Thoracic aorta (tissue), 2 donors: ENCODE measurements at regions not wholly inside any gene's neighbourhood (a gene's known extent, or its start where the extent isn't known, plus 50 kb on each side); places are given as distances from the start of the nearest gene placed in this dataset.

ENCODE experiments used
- ATAC-seq: fragments of 150-250 bp; one replicate; pipeline ENCODE4 v1.8.0; 2017; ENCODE audit warnings: low read depth; ENCODE audit not compliant: insufficient number of reproducible peaks, low FRiP score
- DNase-seq: peaks from one replicate; pipeline ENCODE4 v3.0.0-alpha.2; 2020; ENCODE audit warnings: low spot score
- H3K27ac ChIP-seq, 2 donors: fragments of 200-600 bp; sonication (generic); 1 replicate in 1 of 2; 2 replicates in 1 of 2; pipeline ENCODE4 v1.5.1; 2016; ENCODE audit warnings: mild to moderate bottlenecking in 2 of 2, moderate library complexity in 2 of 2
- H3K27me3 ChIP-seq: fragments of 200-600 bp; sonication (generic); replicated peaks from 2 replicates; pipeline ENCODE4 v1.6.0; 2016; ENCODE audit warnings: mild to moderate bottlenecking; ENCODE audit not compliant: insufficient read depth
- H3K36me3 ChIP-seq: fragments of 200-600 bp; sonication (generic); one replicate; pipeline ENCODE4 v1.5.1; 2016
- H3K4me1 ChIP-seq, 2 donors: fragments of 200-600 bp; sonication (generic); 1 replicate in 1 of 2; 2 replicates in 1 of 2; pipeline versions ENCODE4 v1.5.1 to v1.6.0; 2016; ENCODE audit warnings: low read depth in 2 of 2, mild to moderate bottlenecking in 1 of 2; ENCODE audit not compliant: control insufficient read depth in 1 of 2
- H3K4me3 ChIP-seq: fragments of 200-600 bp; sonication (generic); 2 replicates; pipeline ENCODE4 v1.5.1; 2016; ENCODE audit warnings: mild to moderate bottlenecking
- H3K9me3 ChIP-seq: fragments of 200-600 bp; sonication (generic); 2 replicates; pipeline ENCODE4 v1.5.1; 2016
- TF ChIP-seq, protein P1 (sequence below): fragments of 200-600 bp; sonication (generic); IDR thresholded peaks from one replicate; pipeline ENCODE4 v1.5.1; 2019; ENCODE audit warnings: antibody characterized with exemption

DNA sequence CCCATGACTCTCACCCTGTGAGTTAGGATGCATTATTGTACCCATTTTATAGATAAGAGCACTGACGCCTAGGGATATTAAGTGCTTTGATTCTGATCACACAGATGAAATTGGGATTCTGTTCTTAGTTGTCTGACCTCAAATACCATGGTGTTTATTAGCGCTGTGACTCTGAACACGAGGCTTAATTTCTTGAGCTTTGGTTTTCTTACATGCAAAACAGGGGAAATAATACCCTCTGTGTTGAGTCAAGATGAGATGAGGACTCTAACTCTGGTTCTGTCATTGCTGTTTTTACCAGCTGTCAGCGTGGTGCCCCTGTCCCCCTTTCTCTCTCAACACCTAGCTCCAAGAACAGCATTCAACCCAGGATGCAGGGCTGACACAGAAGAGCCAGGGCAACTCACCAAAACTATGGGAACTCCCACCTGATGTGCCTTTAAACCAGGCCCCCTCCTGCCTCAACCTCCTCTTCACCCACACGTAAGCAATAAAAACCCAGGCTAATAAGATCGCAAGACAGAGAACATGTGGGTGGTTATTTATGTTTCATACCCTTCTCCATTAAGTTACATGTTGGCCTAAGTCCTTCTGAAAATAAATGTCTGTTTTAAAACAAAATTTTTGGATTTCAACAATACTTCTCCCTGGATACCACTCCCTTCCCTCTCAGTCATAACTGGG lies 100.1 kb upstream of the SPATA12 start:
- Histone ChIP-seq H3K9me3 (no peaks in the 10 kb centered on the region), H3K27ac (no peak overlapping the region), H3K4me3 (no peak overlapping the region), H3K4me1 (no peaks in the 10 kb centered on the region), H3K36me3 (no peaks in the 10 kb centered on the region), H3K27me3 (no peaks in the 10 kb centered on the region)
- no peak for ATAC-seq
- no peak for DNase-seq
- TF ChIP-seq, protein P1, sequence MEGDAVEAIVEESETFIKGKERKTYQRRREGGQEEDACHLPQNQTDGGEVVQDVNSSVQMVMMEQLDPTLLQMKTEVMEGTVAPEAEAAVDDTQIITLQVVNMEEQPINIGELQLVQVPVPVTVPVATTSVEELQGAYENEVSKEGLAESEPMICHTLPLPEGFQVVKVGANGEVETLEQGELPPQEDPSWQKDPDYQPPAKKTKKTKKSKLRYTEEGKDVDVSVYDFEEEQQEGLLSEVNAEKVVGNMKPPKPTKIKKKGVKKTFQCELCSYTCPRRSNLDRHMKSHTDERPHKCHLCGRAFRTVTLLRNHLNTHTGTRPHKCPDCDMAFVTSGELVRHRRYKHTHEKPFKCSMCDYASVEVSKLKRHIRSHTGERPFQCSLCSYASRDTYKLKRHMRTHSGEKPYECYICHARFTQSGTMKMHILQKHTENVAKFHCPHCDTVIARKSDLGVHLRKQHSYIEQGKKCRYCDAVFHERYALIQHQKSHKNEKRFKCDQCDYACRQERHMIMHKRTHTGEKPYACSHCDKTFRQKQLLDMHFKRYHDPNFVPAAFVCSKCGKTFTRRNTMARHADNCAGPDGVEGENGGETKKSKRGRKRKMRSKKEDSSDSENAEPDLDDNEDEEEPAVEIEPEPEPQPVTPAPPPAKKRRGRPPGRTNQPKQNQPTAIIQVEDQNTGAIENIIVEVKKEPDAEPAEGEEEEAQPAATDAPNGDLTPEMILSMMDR: no peak

DNA sequence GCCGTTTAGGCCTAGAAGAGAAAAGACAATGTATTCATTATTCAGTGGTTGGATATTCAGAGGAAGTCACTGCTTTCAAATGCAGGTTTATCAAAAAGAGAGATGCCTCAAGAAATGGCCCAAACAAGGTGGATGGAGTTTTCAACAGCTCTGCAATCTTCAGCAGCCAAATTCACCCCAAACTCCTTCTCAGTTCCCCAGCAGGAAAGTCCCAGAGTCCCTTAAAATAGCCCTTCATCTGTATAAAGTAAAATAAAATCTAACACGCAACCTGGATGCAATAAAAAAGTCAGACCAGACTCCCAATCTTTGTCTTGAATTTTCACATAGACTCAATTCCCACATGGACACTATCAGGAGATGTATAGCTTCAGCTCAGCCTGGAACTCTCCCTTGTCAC lies 101.6 kb upstream of the SPATA12 start:
- TF ChIP-seq, protein P1: no peak

DNA sequence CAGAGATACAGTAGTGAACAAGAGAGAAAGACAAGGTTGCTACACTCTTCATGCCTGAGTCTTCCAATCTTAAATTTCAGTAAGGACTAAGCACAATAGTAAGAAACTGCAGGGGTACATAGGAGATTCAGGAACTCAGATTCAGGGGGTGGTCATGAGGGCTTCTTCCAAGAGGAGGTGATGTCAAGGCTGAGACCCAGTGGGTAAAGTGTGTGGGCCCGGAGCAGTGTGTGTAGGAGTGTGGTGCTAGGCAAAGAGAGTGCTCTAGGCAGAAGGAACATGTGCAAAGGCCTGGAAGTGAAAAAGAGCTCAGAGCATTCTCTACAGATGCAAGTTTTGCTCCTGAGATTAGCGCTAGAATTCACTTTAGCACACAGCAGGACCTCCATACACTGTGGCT lies 102.9 kb upstream of the SPATA12 start:
- H3K4me3 ChIP-seq: no peak overlapping the region
- no peaks in the 10 kb centered on the region for H3K4me1 ChIP-seq
- TF ChIP-seq, protein P1: no peak
- H3K27ac ChIP-seq: no peak overlapping the region
- H3K27me3 ChIP-seq: no peaks in the 10 kb centered on the region
- H3K36me3 ChIP-seq: no peaks in the 10 kb centered on the region
- no peak for DNase-seq
- no peak for ATAC-seq
- no peaks in the 10 kb centered on the region for H3K9me3 ChIP-seq

More for the DNA sequence above, 101.6 kb upstream of the SPATA12 start:
- H3K27ac ChIP-seq: no peak overlapping the region
- DNase-seq: no peak
- H3K4me1 ChIP-seq: no peaks in the 10 kb centered on the region
- ATAC-seq: no peak
- H3K36me3 ChIP-seq: no peaks in the 10 kb centered on the region
- no peak overlapping the region for H3K4me3 ChIP-seq
- no peaks in the 10 kb centered on the region for H3K27me3 ChIP-seq
- no peaks in the 10 kb centered on the region for H3K9me3 ChIP-seq

DNA sequence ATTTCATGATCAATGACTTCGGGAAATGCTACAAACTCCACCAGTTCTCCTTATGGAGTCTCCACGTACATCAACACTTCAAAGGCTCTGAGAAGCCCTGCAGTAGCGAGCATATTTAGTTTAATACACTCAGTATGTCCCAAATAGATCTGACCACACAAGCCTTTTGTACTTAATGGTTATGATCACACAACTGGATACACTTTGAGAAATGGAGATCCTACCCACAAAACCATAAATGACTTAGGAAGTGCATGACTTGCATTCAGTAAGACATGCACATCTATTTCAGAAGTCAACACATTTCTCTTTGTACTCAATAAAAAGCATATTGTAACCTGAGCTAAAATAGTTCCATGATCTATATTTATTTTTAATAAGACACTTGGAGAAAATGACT lies 103.6 kb upstream of the SPATA12 start:
- no peak overlapping the region for H3K27ac ChIP-seq
- TF ChIP-seq, protein P1: no peak
- no peaks in the 10 kb centered on the region for H3K4me1 ChIP-seq
- DNase-seq (no peak), ATAC-seq (no peak)
- no peaks in the 10 kb centered on the region for H3K9me3 ChIP-seq
- no peak overlapping the region for H3K4me3 ChIP-seq
- H3K36me3 ChIP-seq: no peaks in the 10 kb centered on the region
- no peaks in the 10 kb centered on the region for H3K27me3 ChIP-seq

DNA sequence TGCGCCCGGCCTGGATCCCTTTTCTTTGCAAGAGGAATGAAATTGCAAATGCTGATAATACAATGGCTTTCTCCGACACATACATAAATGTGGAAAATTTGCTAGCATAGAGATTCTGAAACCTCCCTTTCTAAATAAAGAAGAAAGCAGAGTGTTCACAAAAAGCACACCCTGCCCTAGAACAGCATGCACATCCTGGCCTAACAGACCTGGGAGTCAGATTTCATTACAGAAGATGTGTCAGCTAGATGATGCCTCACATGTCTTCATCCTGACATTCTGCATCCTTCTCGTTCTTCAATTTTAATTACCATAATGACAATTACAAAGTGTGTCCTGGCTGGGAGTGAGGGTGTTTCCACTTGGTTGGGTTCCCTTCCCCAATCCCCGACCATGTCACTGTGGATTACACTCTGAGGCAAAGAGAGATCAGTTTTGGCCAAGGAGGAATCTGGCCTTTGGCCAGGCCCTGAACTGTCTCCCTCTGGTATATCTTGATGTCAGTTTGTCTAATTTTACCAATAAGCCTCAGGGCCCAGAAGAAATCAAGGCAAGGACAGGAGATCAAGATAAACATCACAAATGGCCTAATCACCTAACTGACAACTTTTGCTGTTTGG lies 104.9 kb upstream of the SPATA12 start:
- H3K27ac ChIP-seq: no peak overlapping the region
- H3K36me3 ChIP-seq: no peaks in the 10 kb centered on the region
- TF ChIP-seq, protein P1: no peak

More for the DNA sequence above, 104.9 kb upstream of the SPATA12 start:
- no peaks in the 10 kb centered on the region for H3K27me3 ChIP-seq
- no peaks in the 10 kb centered on the region for H3K9me3 ChIP-seq
- ATAC-seq (no peak), DNase-seq (no peak)
- H3K4me3 ChIP-seq: no peak overlapping the region
- no peaks in the 10 kb centered on the region for H3K4me1 ChIP-seq
